ENCODE measurements at regions not wholly inside any gene's neighbourhood (a gene's known extent, or its start where the extent isn't known, plus 50 kb on each side); places are given as distances from the start of the nearest gene placed in this dataset.
A peak's percentile ranks its signal among the peaks of the same experiment; 100 is the strongest.
"Not testable (repeated sequence)": the region's sequence is repeated elsewhere in the genome, so short reads cannot be mapped to it uniquely, and the experiment has no call there.

DNA sequence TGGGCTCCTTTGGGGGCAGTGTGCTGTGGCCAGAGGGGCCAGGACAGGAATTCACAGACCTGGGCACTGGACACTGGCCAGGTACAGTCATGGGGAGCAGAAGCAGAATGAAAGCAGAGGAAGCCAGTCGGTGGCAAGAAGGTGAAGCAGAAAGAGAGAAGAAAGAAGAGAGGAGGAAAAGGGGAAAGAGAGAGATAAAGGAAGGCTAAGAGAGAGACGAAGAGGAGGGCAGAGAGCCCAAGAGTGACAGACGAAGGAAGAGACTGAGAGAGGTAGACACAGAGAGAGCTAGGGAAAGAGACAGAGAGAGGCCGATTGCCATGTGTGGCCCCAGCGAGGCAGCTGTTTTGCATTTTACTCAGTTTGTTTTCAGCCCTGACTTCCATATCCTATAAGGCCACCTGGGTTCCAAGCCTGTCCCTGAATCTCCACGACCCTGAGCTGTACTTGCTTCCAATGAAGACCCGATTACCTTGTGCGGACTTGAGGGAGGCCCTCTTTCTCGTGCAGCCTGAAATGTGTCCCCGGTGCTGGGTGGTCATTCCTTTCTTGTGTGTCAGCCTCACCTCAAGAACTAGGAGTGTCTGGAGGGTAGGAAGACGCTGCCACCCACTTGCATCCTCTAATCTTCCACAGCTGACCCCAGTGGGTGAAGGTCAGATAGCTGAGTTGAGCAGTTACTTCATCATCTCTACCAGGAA lies 73.9 kb downstream of the LSM3 start:
- DNase-seq: no peak

GRCh38 chr3:14253022-14253706 lies 74.5 kb downstream of the LSM3 start:
- DNase-seq: no peak

DNA sequence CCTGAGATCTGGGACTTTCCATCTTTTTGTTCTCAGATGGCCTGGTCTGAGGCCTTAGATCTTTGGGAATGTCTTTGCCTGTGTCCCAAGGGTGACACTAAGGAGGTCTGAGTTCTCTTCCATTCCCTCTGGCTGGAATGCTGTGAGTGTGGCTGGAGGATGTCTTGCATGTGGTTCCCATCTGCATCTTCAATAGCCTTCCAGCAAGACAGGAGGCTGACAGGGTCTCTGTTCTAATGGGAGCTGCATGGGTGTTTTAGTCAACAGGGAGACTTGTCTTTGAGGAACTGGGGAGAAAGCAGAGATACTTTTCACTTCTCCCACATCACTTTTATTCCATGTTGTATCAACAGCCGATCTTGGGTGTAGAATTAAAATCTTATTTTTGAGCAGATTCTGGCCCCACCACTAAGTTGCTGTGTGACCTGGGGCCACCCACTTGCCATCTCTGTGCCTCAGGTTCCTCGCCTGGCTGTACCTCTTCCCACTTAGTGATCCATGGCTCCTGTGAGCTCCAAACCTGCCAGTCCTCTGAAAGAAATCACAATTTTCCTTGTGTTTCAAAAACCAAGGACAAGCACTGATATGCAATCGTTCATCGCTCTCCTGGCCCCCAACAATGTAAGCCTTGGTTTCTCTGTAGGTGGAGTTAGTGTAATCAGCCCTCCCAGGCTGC lies 75.2 kb downstream of the LSM3 start:
- no peak for DNase-seq

GRCh38 chr3:14254812-14255702 lies 76.4 kb downstream of the LSM3 start:
- DNase-seq: no peak

DNA sequence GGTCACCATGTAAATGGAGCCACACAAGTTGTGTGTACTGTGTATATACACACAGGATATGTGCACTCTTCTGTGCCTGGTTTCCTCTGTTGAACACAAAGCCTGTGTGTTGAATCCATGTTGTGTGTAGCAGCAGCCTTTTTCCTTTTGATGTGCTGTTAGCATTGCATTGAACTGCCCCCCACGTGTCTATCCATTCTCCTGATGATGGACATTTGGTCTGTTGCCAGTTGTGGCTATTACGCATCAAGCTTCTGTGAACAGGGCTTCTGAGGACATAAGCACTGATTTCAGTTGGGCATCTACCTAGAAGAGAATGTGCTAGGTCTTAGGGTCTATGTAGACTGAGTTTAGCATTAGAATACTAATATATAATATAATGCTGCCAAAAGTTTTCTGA lies 77.4 kb downstream of the LSM3 start:
- DNase-seq: no peak

- no peak for DNase-seq
Observed at GRCh38 chr3:14256561-14257342, 78.1 kb downstream of the LSM3 start.

DNA sequence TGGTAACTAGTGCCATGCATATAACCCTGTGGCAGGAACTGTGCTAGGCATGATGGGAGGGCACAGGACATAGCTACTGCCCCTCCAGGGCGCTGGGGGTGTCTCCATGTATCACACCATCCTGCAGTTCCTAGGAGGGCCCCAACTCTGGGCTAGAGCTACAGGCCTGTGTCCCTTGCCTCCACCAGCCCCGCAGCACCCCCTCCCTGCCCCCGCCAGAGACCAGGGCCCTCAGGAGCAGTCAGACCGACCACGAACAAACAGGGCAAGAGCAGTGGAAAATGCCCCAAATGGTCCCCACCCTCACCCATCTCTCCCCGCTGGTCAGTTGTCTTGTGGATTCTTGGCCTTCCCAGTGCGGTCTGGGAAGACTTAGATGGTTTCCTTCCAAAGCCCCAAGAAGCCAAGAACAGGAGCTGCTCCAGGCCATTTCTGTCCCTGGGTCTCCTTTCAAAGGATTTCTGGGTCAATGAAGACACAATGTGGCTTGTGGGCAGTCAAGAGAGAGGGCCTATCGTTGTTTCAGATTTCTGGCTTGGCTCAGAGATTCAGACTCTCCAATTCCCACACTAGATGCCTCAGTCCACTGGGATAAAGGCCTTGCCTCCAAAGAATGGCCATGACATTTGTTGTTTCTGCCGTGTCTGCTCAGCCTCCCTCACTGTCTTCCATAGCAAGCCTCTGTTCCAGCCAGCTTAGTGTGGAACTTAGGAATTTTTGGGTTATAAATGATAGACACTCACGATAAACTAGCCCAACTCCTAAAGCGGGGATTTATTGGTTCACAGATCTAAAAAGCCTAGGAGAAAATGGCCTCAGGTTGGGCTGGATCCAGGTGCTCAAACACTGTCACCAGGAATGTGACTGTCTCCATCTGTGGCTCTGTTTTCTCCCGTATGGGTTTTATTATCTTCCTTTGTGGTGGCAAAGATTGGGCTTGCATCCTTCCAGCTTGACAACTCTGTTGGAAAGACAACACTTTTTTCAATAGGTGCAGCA lies 80.6 kb downstream of the LSM3 start:
- DNase-seq: no peak

GRCh38 chr3:14260463-14260862 lies 81.8 kb downstream of the LSM3 start:
- no peak for DNase-seq

DNA sequence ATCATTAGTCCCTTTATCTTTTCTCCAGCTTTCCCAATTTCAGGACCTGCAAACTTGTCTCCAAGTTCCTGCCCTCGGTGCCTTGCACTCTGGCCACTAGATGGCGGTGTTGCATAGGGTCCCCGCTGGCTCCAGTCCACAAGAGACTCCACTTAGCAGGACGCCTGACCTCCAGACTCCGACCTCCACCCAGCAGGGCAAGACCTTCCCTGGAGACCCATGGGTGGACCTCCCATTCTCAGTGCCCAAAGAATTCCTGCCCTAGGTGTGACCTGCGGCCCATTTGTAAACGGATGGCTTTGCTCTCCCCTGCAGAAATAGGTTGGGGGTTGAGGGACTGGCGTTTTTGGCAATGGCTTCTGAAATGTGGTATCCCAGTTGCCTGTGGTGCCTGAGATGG lies 82.6 kb downstream of the LSM3 start:
- DNase-seq: peak; percentile 88

GRCh38 chr3:14262212-14262611 lies 83.6 kb downstream of the LSM3 start:
- no peak for DNase-seq

GRCh38 chr3:14262867-14263266 lies 84.2 kb downstream of the LSM3 start:
- DNase-seq: no peak

DNA sequence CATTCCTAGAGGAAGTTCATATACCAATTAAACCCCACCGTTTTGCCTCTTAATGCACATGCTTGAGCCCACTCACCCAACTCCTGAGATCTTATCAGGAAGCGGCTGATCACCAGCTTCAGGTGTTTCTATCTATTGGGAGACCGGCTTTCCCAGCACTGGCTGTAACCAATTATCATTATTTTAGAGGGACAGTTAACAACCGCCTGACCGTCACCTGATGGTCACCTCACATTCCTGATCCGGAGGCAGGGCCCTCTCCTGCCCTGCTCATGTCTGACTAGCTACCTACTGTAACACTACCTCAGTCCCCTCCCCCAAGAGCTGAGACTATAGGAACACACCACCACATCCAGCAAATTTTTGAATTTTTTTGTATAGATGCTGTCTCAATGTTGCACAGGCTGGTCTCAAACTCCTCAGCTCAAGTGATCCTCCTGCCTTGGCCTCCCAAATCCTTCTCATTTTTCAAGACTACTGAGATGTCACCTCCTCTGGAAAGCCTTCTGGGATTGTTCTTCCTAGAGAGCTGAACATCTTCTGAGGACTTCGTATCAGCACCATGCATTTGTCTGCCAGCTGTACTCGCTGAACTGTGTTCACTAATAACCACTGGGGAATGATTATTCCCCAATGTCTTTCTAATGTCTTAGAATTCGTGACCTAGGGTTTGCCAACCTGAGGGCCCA lies 84.8 kb downstream of the LSM3 start:
- DNase-seq: no peak

GRCh38 chr3:14265246-14265962 lies 86.8 kb downstream of the LSM3 start:
- no peak for DNase-seq

GRCh38 chr3:14266361-14266760 lies 87.7 kb downstream of the LSM3 start:
- DNase-seq: peak; percentile 63

DNA sequence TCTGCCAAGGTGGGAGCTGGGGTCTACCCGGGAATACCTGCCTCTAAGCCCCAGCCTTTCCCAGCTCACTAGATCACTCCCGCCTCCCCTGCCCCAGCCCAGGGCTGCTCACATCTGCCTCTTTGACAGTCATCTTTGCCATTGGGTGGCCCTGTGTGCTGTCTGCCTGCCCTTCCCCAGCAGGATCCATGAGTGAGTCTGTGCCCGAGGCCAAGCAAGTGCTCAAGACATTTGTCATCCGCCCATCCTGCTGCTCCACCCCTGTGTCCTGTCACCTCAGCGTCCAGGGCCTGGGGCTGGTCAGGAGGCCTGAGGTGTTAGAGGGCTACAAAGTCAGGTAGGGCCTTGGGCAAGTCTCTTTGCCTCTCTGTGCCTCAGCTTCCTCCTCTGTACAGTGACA lies 89.4 kb downstream of the LSM3 start:
- no peak for DNase-seq

GRCh38 chr3:14268897-14269296 lies 90.3 kb downstream of the LSM3 start:
- no peak for DNase-seq

DNA sequence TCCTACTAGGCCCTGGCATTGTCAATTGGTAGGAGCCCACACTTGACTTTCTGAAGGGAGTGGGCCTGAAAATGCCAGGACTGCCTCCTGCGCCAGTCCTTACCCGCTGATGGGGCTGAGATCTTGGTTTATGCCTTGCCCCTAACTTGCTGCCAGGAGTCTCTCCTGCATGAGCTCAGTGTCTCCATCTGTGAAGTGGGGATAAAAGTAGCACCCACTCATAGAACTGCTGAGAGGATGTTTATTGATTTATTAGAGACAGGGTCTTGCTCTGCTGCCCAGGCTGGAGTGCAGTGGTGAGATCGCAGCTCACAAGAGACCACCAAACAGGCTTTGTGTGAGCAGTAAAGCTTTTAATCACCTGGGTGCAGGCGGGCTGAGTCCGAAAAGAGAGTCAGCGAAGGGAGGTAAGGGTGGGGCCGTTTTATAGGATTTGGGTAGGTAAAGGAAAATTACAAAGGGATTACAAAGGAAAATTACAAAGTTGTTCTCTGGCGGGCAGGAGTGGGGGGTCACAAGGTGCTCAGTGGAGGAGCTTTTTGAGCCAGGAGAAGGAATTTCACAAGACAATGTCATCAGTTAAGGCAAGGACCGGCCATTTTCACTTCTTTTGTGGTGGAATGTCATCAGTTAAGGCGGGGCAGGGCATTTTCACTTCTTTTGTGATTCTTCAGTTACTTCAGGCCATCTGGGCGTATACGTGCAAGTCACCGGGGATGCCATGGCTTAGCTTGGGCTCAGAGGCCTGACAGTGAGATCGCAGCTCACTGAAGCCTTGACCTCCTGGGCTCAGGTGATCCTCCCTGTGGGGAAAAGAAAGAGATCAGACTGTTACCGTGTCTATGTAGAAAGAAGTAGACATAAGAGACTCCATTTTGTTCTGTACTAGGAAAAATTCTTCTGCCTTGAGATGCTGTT lies 93.7 kb downstream of the LSM3 start:
- DNase-seq: not testable (repeated sequence)

DNA sequence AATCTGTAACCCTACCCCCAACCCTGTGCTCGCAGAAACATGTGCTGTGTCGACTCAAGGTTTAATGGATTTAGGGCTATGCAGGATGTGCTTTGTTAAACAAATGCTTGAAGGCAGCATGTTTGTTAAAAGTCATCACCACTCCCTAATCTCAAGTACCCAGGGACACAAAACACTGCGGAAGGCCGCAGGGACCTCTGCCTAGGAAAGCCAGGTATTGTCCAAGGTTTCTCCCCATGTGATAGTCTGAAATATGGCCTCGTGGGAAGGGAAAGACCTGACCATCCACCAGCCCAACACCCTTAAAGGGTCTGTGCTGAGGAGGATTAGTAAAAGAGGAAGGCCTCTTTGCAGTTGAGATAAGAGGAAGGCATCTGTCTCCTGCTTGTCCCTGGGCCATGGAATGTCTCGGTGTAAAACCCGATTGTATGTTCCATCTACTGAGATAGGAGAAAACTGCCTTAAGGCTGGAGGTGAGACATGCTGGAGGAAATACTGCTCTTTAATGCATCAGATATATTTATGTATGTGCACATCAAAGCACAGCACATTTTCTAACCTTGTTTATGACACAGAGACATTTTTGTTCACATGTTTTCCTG lies 94.4 kb downstream of the LSM3 start:
- DNase-seq: not testable (repeated sequence)
